Right lobe of liver (tissue), 6 donors: ENCODE measurements at regions not wholly inside any gene's neighbourhood (a gene's known extent, or its start where the extent isn't known, plus 50 kb on each side); places are given as distances from the start of the nearest gene placed in this dataset.

ENCODE experiments used
- ATAC-seq, 4 donors: fragments of 200-7000 bp; cut with Tn5 transposase; one replicate each; pipeline ENCODE4 v1.9.1; 2020; ENCODE audit warnings: mild to moderate bottlenecking in 4 of 4, moderate library complexity in 4 of 4
- DNase-seq, 3 donors: peaks; one replicate each; pipeline ENCODE4 v3.0.0-alpha.2; 2020
- H3K27ac ChIP-seq, 3 donors: fragments of 200-600 bp; one replicate each; pipeline ENCODE4 v1.8.0; 2022
- H3K27me3 ChIP-seq, 2 donors: fragments of 200-600 bp; one replicate each; pipeline ENCODE4 v1.8.0; 2022
- H3K36me3 ChIP-seq, 4 donors: fragments of 200-600 bp; sonication (generic) in 1 of 4; one replicate each; pipeline versions ENCODE4 v1.5.1 to v1.8.0; 2017 to 2022; ENCODE audit warnings: control low read depth in 1 of 4
- H3K4me1 ChIP-seq, 4 donors: fragments of 200-600 bp; sonication (generic) in 1 of 4; one replicate each; pipeline versions ENCODE4 v1.5.1 to v1.8.0; 2017 to 2022; ENCODE audit warnings: control low read depth in 1 of 4
- H3K4me3 ChIP-seq, 3 donors: fragments of 200-600 bp; one replicate each; pipeline ENCODE4 v1.8.0; 2022
- H3K9me3 ChIP-seq, 4 donors: fragments of 200-600 bp; sonication (generic) in 1 of 4; one replicate each; pipeline versions ENCODE4 v1.5.1 to v1.8.0; 2017 to 2022; ENCODE audit warnings: control low read depth in 1 of 4
- POLR2A ChIP-seq: fragments of 450-650 bp; IDR thresholded peaks from one replicate; pipeline ENCODE4 v1.6.1; 2017; ENCODE audit warnings: antibody characterized with exemption, mild to moderate bottlenecking
- WGBS: methylation state at CpG from one replicate; pipeline ENCODE4 v1.1.6; 2018; ENCODE audit warnings: low coverage, low lambda C conversion rate; ENCODE audit not compliant: insufficient coverage; ENCODE audit errors: missing lambda C conversion rate; 5-methylcytosine and 5-hydroxymethylcytosine counted together
- intact Hi-C, 2 donors: fragments of 100-400 bp; cut with DNase I; formaldehyde crosslinking; loops; one replicate each; pipeline versions ENCODE4 v1.11.2 to v1.14.1; 2022
- TF ChIP-seq, protein P1 (sequence below), 4 donors: fragments of 200-600 bp in 3 of 4; fragments of 450-650 bp in 1 of 4; IDR thresholded peaks; one replicate each; pipeline versions ENCODE4 v1.5.1 to v1.8.0; 2016 to 2022; ENCODE audit warnings: antibody characterized with exemption in 4 of 4, mild to moderate bottlenecking in 2 of 4
- donor health status: DM: no; HTN: yes; CAD: no.
- donor health status: DM: no; HTN: no; CAD: no.
- donor health status: DM: no; HTN: no; CAD: no.
- donor health status: DM: no; HTN: yes; CAD: no.
- donor health status: DM: no; HTN: yes; CAD: no.

DNA sequence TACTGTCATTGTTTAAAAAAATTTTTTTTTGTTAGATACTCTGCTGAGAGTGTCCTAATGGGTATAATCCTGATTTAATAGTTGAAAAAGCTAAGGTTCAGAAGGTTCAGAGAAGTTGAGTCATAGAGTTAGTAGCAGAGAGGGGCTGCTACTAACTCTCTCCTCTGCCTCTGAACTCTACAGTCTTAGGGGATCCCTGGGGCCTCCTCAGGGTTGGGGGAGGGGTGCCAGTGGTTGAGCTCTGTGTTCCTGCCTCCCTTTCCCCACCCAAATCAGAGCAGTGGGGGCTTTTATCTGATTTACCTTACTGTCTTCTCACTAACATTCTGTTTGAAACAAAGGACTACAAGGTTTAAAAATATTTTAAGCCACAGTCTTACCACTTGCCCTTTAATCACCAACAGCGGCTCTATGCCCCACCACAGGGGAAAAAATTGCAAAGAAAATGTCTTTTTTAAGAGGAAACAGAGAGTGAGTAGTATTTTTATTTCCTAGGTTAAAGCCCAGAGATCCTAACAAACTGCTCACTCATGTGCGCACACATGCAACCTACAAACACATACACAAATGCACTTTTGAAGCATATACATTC, 102.2 kb upstream of the ATP6AP2 start:
- no peaks in the 10 kb centered on the region for H3K27me3 ChIP-seq
- ATAC-seq (no peak), DNase-seq (no peak)
- WGBS, result 41% methylated on average over 2 of the region's 2 CpGs
- no peaks in the 10 kb centered on the region for H3K9me3 ChIP-seq
- H3K4me1 ChIP-seq, result no peaks in the 10 kb centered on the region
- H3K36me3 ChIP-seq, result no peaks in the 10 kb centered on the region
- H3K4me3 ChIP-seq, result no peak overlapping the region
- H3K27ac ChIP-seq, result no peak overlapping the region
- intact Hi-C loops, result no loop called here
- TF ChIP-seq, protein P1, sequence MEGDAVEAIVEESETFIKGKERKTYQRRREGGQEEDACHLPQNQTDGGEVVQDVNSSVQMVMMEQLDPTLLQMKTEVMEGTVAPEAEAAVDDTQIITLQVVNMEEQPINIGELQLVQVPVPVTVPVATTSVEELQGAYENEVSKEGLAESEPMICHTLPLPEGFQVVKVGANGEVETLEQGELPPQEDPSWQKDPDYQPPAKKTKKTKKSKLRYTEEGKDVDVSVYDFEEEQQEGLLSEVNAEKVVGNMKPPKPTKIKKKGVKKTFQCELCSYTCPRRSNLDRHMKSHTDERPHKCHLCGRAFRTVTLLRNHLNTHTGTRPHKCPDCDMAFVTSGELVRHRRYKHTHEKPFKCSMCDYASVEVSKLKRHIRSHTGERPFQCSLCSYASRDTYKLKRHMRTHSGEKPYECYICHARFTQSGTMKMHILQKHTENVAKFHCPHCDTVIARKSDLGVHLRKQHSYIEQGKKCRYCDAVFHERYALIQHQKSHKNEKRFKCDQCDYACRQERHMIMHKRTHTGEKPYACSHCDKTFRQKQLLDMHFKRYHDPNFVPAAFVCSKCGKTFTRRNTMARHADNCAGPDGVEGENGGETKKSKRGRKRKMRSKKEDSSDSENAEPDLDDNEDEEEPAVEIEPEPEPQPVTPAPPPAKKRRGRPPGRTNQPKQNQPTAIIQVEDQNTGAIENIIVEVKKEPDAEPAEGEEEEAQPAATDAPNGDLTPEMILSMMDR (IDR thresholded peaks at IDR 0.05), result no peak
- TF ChIP-seq POLR2A, result no peak

DNA sequence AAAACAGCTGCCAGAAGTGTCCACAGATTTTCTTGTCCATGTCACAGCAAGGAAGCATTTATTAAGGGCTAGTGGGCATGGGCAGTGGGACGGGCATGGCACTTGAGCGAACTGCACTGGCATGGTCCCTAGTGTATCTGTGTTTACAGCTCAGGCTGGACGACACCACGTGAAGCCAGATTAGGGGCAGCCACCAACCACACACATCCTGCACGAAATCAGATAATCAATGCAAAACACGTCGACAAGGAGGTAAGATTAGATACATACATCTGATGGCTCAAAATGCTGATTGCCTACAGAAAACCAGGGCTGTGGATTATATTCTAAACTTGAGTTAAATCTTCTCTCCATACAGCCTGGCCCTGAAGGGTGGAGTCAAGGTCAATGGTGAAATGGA, 103.8 kb upstream of the ATP6AP2 start:
- Histone ChIP-seq H3K4me3 (no peak overlapping the region), H3K27ac (no peak overlapping the region), H3K9me3 (no peaks in the 10 kb centered on the region), H3K36me3 (no peaks in the 10 kb centered on the region), H3K27me3 (no peaks in the 10 kb centered on the region), H3K4me1 (no peaks in the 10 kb centered on the region)
- TF ChIP-seq, protein P1 (IDR thresholded peaks at IDR 0.05), result no peak
- no peak for TF ChIP-seq POLR2A
- ATAC-seq (no peak), DNase-seq (no peak)
- 59% methylated on average over 5 of the region's 7 CpGs for WGBS
- intact Hi-C loops, result no loop called here

DNA sequence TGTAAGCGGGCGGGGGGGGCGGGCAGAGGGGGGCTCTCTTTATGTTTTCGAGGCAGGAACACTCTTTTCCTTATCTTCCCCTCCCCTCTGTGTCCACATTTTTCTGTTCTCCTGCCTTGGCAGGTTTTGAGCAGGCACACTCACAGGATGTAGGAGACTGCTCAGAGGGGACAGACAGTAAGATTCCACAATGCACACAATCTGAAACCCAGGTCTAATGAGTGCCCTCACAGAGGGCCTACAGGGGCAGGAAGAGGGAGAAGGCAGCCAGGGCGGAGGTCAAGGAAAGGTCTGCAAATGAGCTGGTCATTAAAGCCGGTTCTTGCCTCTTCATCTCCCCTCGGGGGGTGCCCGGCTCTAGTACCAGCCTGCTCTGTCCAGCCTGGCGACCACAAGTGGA, 106.1 kb upstream of the ATP6AP2 start:
- no peak overlapping the region for H3K4me3 ChIP-seq
- no peak overlapping the region for H3K27ac ChIP-seq
- ATAC-seq (no peak), DNase-seq (no peak)
- no peaks in the 10 kb centered on the region for H3K4me1 ChIP-seq
- no peaks in the 10 kb centered on the region for H3K9me3 ChIP-seq
- TF ChIP-seq, protein P1 (IDR thresholded peaks at IDR 0.05), result no peak
- TF ChIP-seq POLR2A, result no peak
- intact Hi-C loops, result no loop called here
- WGBS, result 30% methylated on average over 8 of the region's 9 CpGs
- H3K36me3 ChIP-seq, result no peaks in the 10 kb centered on the region
- no peaks in the 10 kb centered on the region for H3K27me3 ChIP-seq

DNA sequence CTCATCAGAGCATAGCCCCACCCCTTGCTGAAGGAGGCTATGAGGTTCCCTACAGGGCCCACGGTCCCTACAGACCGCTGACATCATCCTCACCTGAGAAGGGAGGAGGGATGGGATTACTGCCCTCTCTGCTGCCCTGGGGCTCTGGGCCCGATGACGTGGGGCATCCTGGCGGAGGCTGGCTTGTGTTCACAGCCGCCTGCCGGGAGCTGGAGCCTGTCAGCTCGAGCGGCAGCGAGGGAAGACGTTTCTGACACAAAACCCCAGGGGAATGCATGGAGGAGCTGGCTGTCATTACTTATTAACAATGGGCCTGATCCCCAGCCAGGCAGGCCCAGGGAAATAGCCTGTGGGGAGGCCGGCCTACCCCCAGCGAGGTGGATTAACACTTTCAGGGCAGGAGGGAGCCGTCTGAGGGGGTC, 106.6 kb upstream of the ATP6AP2 start:
- Histone ChIP-seq H3K27ac (no peak overlapping the region), H3K4me1 (no peaks in the 10 kb centered on the region), H3K36me3 (no peaks in the 10 kb centered on the region), H3K4me3 (no peak overlapping the region), H3K27me3 (no peaks in the 10 kb centered on the region), H3K9me3 (no peaks in the 10 kb centered on the region)
- peak; percentile 52 to 87 (median 64) for ATAC-seq
- TF ChIP-seq POLR2A, result no peak
- TF ChIP-seq, protein P1 (IDR thresholded peaks at IDR 0.05), result no peak
- peak in 2 of 3 donors; percentile 40 to 50 for DNase-seq
- intact Hi-C loops, result no loop called here
- WGBS, result 10% methylated on average over 8 of the region's 14 CpGs
